ENCODE measurements at regions not wholly inside any gene's neighbourhood (a gene's known extent, or its start where the extent isn't known, plus 50 kb on each side); places are given as distances from the start of the nearest gene placed in this dataset.

DNA sequence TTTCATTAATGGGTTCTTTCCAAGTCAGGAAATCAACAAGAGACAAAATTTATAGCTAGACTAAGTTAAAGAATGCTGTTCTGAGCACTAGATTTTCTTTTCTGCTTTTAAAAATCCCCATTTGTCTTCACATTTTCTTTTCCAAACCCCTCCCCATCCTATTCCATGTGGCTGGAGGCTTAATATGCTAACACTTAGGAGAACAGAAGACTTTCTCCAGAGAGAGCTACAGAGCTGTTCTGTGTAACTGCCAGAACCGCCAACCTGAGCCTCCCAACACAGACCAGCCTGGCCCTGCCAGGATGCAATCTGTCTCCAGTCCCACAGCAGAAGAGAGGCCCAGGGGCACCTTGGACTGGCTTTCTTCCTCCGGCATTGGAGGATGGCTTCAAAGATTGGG lies 264.1 kb downstream of the NDFIP2 start:
- TF ChIP-seq EZH2 (IDR thresholded peaks at IDR 0.05; ENCODE audit: borderline replicate concordance, low read depth, low read length, poor library complexity, severe bottlenecking): no peak
- TF ChIP-seq, protein P1, sequence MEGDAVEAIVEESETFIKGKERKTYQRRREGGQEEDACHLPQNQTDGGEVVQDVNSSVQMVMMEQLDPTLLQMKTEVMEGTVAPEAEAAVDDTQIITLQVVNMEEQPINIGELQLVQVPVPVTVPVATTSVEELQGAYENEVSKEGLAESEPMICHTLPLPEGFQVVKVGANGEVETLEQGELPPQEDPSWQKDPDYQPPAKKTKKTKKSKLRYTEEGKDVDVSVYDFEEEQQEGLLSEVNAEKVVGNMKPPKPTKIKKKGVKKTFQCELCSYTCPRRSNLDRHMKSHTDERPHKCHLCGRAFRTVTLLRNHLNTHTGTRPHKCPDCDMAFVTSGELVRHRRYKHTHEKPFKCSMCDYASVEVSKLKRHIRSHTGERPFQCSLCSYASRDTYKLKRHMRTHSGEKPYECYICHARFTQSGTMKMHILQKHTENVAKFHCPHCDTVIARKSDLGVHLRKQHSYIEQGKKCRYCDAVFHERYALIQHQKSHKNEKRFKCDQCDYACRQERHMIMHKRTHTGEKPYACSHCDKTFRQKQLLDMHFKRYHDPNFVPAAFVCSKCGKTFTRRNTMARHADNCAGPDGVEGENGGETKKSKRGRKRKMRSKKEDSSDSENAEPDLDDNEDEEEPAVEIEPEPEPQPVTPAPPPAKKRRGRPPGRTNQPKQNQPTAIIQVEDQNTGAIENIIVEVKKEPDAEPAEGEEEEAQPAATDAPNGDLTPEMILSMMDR (conservative IDR thresholded peaks at IDR 0.05; ENCODE audit: low read depth, low read length): no peak
- Histone ChIP-seq H3K4me1 (ENCODE audit: insufficient read depth, low read length, poor library complexity, severe bottlenecking) (peaks cover 13% of the 10 kb centered on the region), H3K27me3 (replicated peaks; ENCODE audit: insufficient read depth, low read depth, low read length, poor library complexity) (no peaks in the 10 kb centered on the region), H3K9me3 (ENCODE audit: low read depth, low read length, poor library complexity, severe bottlenecking) (no peaks in the 10 kb centered on the region), H3K36me3 (ENCODE audit: insufficient read depth, low read length, poor library complexity, severe bottlenecking) (no peaks in the 10 kb centered on the region), H3K27ac (ENCODE audit: low read depth, low read length, poor library complexity, severe bottlenecking) (no peak overlapping the region), H3K4me3 (ENCODE audit: low read depth, low read length, poor library complexity, severe bottlenecking) (no peak overlapping the region)
- BruUV-seq (replicated peaks): no TSS peak
- CTCF ChIA-PET: no interaction called here
- DNase-seq (ENCODE audit: low spot score): no peak
- POLR2A ChIA-PET (ENCODE audit: low non-redundant PET): no interaction called here
- intact Hi-C loops (cut with micrococcal nuclease; ENCODE audit: unreplicated experiment): no loop called here

GRCh38 chr13:79742923-79743322 lies 262.0 kb downstream of the NDFIP2 start:
- TF ChIP-seq, protein P1 (conservative IDR thresholded peaks at IDR 0.05; ENCODE audit: low read depth, low read length): no peak
- TF ChIP-seq EZH2 (IDR thresholded peaks at IDR 0.05; ENCODE audit: borderline replicate concordance, low read depth, low read length, poor library complexity, severe bottlenecking): no peak
- no peak for DNase-seq (ENCODE audit: low spot score)
- Histone ChIP-seq H3K27ac (ENCODE audit: low read depth, low read length, poor library complexity, severe bottlenecking) (no peak overlapping the region), H3K36me3 (ENCODE audit: insufficient read depth, low read length, poor library complexity, severe bottlenecking) (no peaks in the 10 kb centered on the region), H3K27me3 (replicated peaks; ENCODE audit: insufficient read depth, low read depth, low read length, poor library complexity) (no peaks in the 10 kb centered on the region), H3K4me1 (ENCODE audit: insufficient read depth, low read length, poor library complexity, severe bottlenecking) (no peaks in the 10 kb centered on the region), H3K9me3 (ENCODE audit: low read depth, low read length, poor library complexity, severe bottlenecking) (no peaks in the 10 kb centered on the region), H3K4me3 (ENCODE audit: low read depth, low read length, poor library complexity, severe bottlenecking) (no peak overlapping the region)
- ChIA-PET CTCF (no interaction called here), POLR2A (ENCODE audit: low non-redundant PET) (no interaction called here)
- BruUV-seq (replicated peaks): no TSS peak
- intact Hi-C loops (cut with micrococcal nuclease; ENCODE audit: unreplicated experiment): no loop called here

GRCh38 chr13:79740991-79741390 lies 260.0 kb downstream of the NDFIP2 start:
- no TSS peak for BruUV-seq (replicated peaks)
- H3K4me3 ChIP-seq (ENCODE audit: low read depth, low read length, poor library complexity, severe bottlenecking): no peak overlapping the region
- H3K36me3 ChIP-seq (ENCODE audit: insufficient read depth, low read length, poor library complexity, severe bottlenecking): no peaks in the 10 kb centered on the region
- H3K4me1 ChIP-seq (ENCODE audit: insufficient read depth, low read length, poor library complexity, severe bottlenecking): no peaks in the 10 kb centered on the region
- H3K27me3 ChIP-seq (replicated peaks; ENCODE audit: insufficient read depth, low read depth, low read length, poor library complexity): no peaks in the 10 kb centered on the region
- ChIA-PET CTCF (no interaction called here), POLR2A (ENCODE audit: low non-redundant PET) (no interaction called here)
- DNase-seq (ENCODE audit: low spot score): no peak
- TF ChIP-seq, protein P1 (conservative IDR thresholded peaks at IDR 0.05; ENCODE audit: low read depth, low read length): no peak
- intact Hi-C loops (cut with micrococcal nuclease; ENCODE audit: unreplicated experiment): no loop called here
- no peak overlapping the region for H3K27ac ChIP-seq (ENCODE audit: low read depth, low read length, poor library complexity, severe bottlenecking)
- no peaks in the 10 kb centered on the region for H3K9me3 ChIP-seq (ENCODE audit: low read depth, low read length, poor library complexity, severe bottlenecking)
